ENCODE measurements at regions not wholly inside any gene's neighbourhood (a gene's known extent, or its start where the extent isn't known, plus 50 kb on each side); places are given as distances from the start of the nearest gene placed in this dataset.

DNA sequence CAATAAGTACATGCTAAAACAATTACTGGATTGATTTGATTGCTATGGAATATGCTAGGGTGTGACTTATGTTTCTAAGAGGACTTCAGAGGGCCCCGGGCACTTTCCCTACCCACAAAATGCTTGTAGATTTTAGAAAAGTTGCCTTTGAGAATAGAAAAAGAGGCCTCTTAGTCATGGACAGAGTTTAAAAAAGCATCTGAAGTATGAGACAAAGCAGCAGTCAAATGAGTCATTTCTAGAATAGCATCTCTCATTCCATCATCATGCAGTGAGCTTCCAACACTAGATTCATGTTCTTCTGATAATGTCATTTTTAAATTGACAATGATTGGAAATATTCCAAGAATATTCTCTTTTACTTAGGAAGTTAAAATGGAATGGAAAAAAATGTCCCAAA lies 675.1 kb upstream of the PCDH15 start:
- H3K23me2 ChIP-seq (ENCODE audit: low read depth, low read length): no peaks in the 10 kb centered on the region
- TF ChIP-seq POLR2AphosphoS5 (IDR thresholded peaks at IDR 0.05; ENCODE audit: low read depth, low read length) (no peak), GTF2F1 (IDR thresholded peaks at IDR 0.05; ENCODE audit: borderline replicate concordance, low read depth, low read length) (no peak)
- no peak overlapping the region for H2BK5ac ChIP-seq (ENCODE audit: low read depth, low read length)
- H3K27ac ChIP-seq (ENCODE audit: low read depth, low read length): no peak overlapping the region
- H2AFZ ChIP-seq (ENCODE audit: low read length): no peak overlapping the region
- no peak overlapping the region for H3K56ac ChIP-seq (replicated peaks; ENCODE audit: insufficient read length, low read depth, low read length)
- H4K8ac ChIP-seq (ENCODE audit: extremely low read depth, insufficient read depth, low read length): no peak overlapping the region
- no peak overlapping the region for H3K9ac ChIP-seq (replicated peaks in 1 of 4; ENCODE audit: extremely low read depth in 1 of 4, low read depth in 3 of 4, low read length in 3 of 4)
- no peak overlapping the region for H3K4ac ChIP-seq (replicated peaks; ENCODE audit: insufficient read length, low read depth, low read length)
- ChIA-PET CTCF (ENCODE audit: partially characterized antibody) (no interaction called here), POLR2A (ENCODE audit: partially characterized antibody) (no interaction called here)
- no peaks in the 10 kb centered on the region for H3K36me3 ChIP-seq (ENCODE audit: control insufficient read depth in 2 of 4, insufficient read depth in 4 of 4, low read length in 3 of 4)
- no peaks in the 10 kb centered on the region for H3K27me3 ChIP-seq (replicated peaks in 1 of 4; ENCODE audit: control insufficient read depth in 3 of 4, extremely low read depth in 1 of 4, insufficient read depth in 3 of 4, low read length in 3 of 4)
- H2AK5ac ChIP-seq (ENCODE audit: low read depth, low read length): no peak overlapping the region
- no peak overlapping the region for H3K23ac ChIP-seq (ENCODE audit: insufficient read length)
- H4K91ac ChIP-seq (replicated peaks; ENCODE audit: insufficient read length, low read length): no peak overlapping the region
- H3K4me2 ChIP-seq (ENCODE audit: insufficient read depth in 1 of 2, low read depth in 2 of 2, low read length in 2 of 2): no peak overlapping the region
- H4K20me1 ChIP-seq (replicated peaks in 1 of 2; ENCODE audit: control insufficient read depth in 1 of 2, insufficient read depth in 2 of 2, low read length in 2 of 2): no peaks in the 10 kb centered on the region
- no peak overlapping the region for H3K14ac ChIP-seq (ENCODE audit: insufficient read length)
- no peak overlapping the region for H4K5ac ChIP-seq (ENCODE audit: insufficient read length, low read depth, low read length)
- no peaks in the 10 kb centered on the region for H3K4me1 ChIP-seq (replicated peaks in 1 of 4; ENCODE audit: control insufficient read depth in 3 of 4, insufficient read depth in 4 of 4, low read length in 3 of 4)
- no peak overlapping the region for H3K4me3 ChIP-seq (ENCODE audit: extremely low read depth in 1 of 4, insufficient read depth in 2 of 4, low read depth in 3 of 4, low read length in 4 of 4)
- WGBS, 2 experiments (ENCODE audit: extremely low coverage in 1 of 2, insufficient coverage in 1 of 2, insufficient read length in 1 of 2, insufficient replicate concordance in 2 of 2, low coverage in 1 of 2, low lambda C conversion rate in 2 of 2, missing lambda C conversion rate in 1 of 2): 82% methylated on average over 1 of the region's 1 CpG; no CpG with 5 or more reads in 1 of the 2 experiments
- no peak overlapping the region for H2BK20ac ChIP-seq (ENCODE audit: low read length)
- H2BK15ac ChIP-seq (ENCODE audit: low read length): no peak overlapping the region
- no peaks in the 10 kb centered on the region for H3K79me2 ChIP-seq (ENCODE audit: control insufficient read depth in 1 of 2, insufficient read depth in 2 of 2, low read length in 2 of 2)
- no peak overlapping the region for H3K18ac ChIP-seq (ENCODE audit: extremely low read depth, low read length)
- DNase-seq (ENCODE audit: low read depth in 1 of 2, low spot score in 2 of 2) (no peak), FAIRE-seq (no peak)
- no peaks in the 10 kb centered on the region for H3K79me1 ChIP-seq (ENCODE audit: low read depth, low read length)
- no peak overlapping the region for H2BK12ac ChIP-seq (ENCODE audit: low read depth, low read length)
- no peaks in the 10 kb centered on the region for H3K9me3 ChIP-seq (ENCODE audit: insufficient read depth in 2 of 2, low read depth in 1 of 2, low read length in 1 of 2)
- no peak overlapping the region for H2BK120ac ChIP-seq (replicated peaks; ENCODE audit: low read depth, low read length)

All from H1 (cell line).